GM19238 (cell line): ENCODE measurements at regions not wholly inside any gene's neighbourhood (a gene's known extent, or its start where the extent isn't known, plus 50 kb on each side); places are given as distances from the start of the nearest gene placed in this dataset.

Experiments used
- DNase-seq: peaks from one replicate; pipeline ENCODE4 v3.0.0; 2011; ENCODE audit warnings: low spot score; ENCODE audit not compliant: insufficient read length

- DNase-seq, result no peak
These were observed 133.6 kb downstream of the UBE2E3 start for GRCh38 chr2:181114021-181114420.

GRCh38 chr2:181116261-181116660 lies 135.9 kb downstream of the UBE2E3 start:
- no peak for DNase-seq

GRCh38 chr2:181117206-181117925 lies 137.0 kb downstream of the UBE2E3 start:
- DNase-seq, result no peak

- DNase-seq, result no peak
These were observed 140.2 kb downstream of the UBE2E3 start for GRCh38 chr2:181120625-181121024.

GRCh38 chr2:181121996-181122395 lies 141.6 kb downstream of the UBE2E3 start:
- no peak for DNase-seq

- no peak for DNase-seq
These were observed 142.2 kb downstream of the UBE2E3 start for GRCh38 chr2:181122601-181123000.

GRCh38 chr2:181123798-181124231 lies 143.4 kb downstream of the UBE2E3 start:
- no peak for DNase-seq

GRCh38 chr2:181124497-181124896 lies 144.1 kb downstream of the UBE2E3 start:
- DNase-seq, result no peak

GRCh38 chr2:181125359-181125758 lies 145.0 kb downstream of the UBE2E3 start:
- DNase-seq, result no peak

GRCh38 chr2:181126311-181126868 lies 146.0 kb downstream of the UBE2E3 start:
- DNase-seq, result no peak

- DNase-seq, result no peak
These were observed 147.8 kb downstream of the UBE2E3 start for GRCh38 chr2:181128199-181128598.

GRCh38 chr2:181129364-181130056 lies 149.1 kb downstream of the UBE2E3 start:
- no peak for DNase-seq

GRCh38 chr2:181130686-181131085 lies 150.3 kb downstream of the UBE2E3 start:
- no peak for DNase-seq

GRCh38 chr2:181131584-181131983 lies 151.2 kb downstream of the UBE2E3 start:
- no peak for DNase-seq

- no peak for DNase-seq
These were observed 158.4 kb downstream of the UBE2E3 start for GRCh38 chr2:181138816-181139215.

- no peak for DNase-seq
These were observed 159.4 kb downstream of the UBE2E3 start for GRCh38 chr2:181139831-181140230.

GRCh38 chr2:181140414-181140813 lies 160.0 kb downstream of the UBE2E3 start:
- no peak for DNase-seq

GRCh38 chr2:181140928-181141327 lies 160.5 kb downstream of the UBE2E3 start:
- no peak for DNase-seq

GRCh38 chr2:181141676-181142075 lies 161.3 kb downstream of the UBE2E3 start:
- no peak for DNase-seq

GRCh38 chr2:181142514-181142913 lies 162.1 kb downstream of the UBE2E3 start:
- DNase-seq, result no peak

GRCh38 chr2:181143790-181144300 lies 163.4 kb downstream of the UBE2E3 start:
- DNase-seq, result no peak

GRCh38 chr2:181145645-181146044 lies 165.2 kb downstream of the UBE2E3 start:
- DNase-seq, result no peak
